Thyroid gland (tissue), 4 donors: ENCODE measurements at regions not wholly inside any gene's neighbourhood (a gene's known extent, or its start where the extent isn't known, plus 50 kb on each side); places are given as distances from the start of the nearest gene placed in this dataset.
A peak's percentile ranks its signal among the peaks of the same experiment; 100 is the strongest.

Source experiments
- DNase-seq, 2 donors: peaks; one replicate each; pipeline ENCODE4 v3.0.0-alpha.2; 2019
- H3K27ac ChIP-seq, 3 donors: fragments of 200-600 bp; sonication (generic); 1 replicate in 2 of 3; 2 replicates in 1 of 3; pipeline ENCODE4 v1.5.1; 2016 to 2019; ENCODE audit warnings: mild to moderate bottlenecking in 1 of 3, moderate library complexity in 1 of 3
- H3K27me3 ChIP-seq: fragments of 200-600 bp; sonication (generic); one replicate; pipeline ENCODE4 v1.5.1; 2019
- H3K36me3 ChIP-seq, 2 donors: fragments of 200-600 bp; sonication (generic); one replicate each; pipeline ENCODE4 v1.5.1; 2016 to 2019
- H3K4me1 ChIP-seq, 2 donors: fragments of 200-600 bp; sonication (generic); one replicate each; pipeline ENCODE4 v1.5.1; 2017 to 2019
- H3K4me3 ChIP-seq, 3 donors: fragments of 200-600 bp; sonication (generic); replicated peaks in 1 of 3; 1 replicate in 2 of 3; 2 replicates in 1 of 3; pipeline ENCODE4 v1.5.1; 2016; ENCODE audit warnings: mild to moderate bottlenecking in 1 of 3
- H3K9me3 ChIP-seq: fragments of 200-600 bp; sonication (generic); one replicate; pipeline ENCODE4 v1.5.1; 2017
- POLR2A ChIP-seq, 2 donors: fragments of 450-650 bp; IDR thresholded peaks; one replicate each; pipeline ENCODE4 v1.6.1; 2017; ENCODE audit warnings: antibody characterized with exemption in 2 of 2, mild to moderate bottlenecking in 2 of 2, moderate library complexity in 1 of 2
- WGBS, 2 donors: methylation state at CpG; one replicate each; pipeline ENCODE4 v1.1.5; 2017; 5-methylcytosine and 5-hydroxymethylcytosine counted together
- intact Hi-C: fragments of 100-400 bp; cut with DNase I; formaldehyde crosslinking; loops from one replicate; pipeline ENCODE4 v1.15.1; 2023
- TF ChIP-seq, protein P1 (sequence below), 6 experiments: fragments of 200-600 bp in 3 of 6; fragments of 450-650 bp in 3 of 6; sonication (generic) in 3 of 6; IDR thresholded peaks; one replicate each; pipeline ENCODE4 v1.5.1; 2016 to 2019; ENCODE audit warnings: antibody characterized with exemption in 6 of 6, mild to moderate bottlenecking in 2 of 6, inconsistent platforms in 1 of 6, moderate library complexity in 1 of 6

GRCh38 chr4:24683116-24683515, 98.8 kb upstream of the DHX15 start:
- Histone ChIP-seq H3K27ac (no peak overlapping the region), H3K4me3 (no peak overlapping the region), H3K9me3 (no peaks in the 10 kb centered on the region), H3K36me3 (no peaks in the 10 kb centered on the region), H3K4me1 (no peaks in the 10 kb centered on the region), H3K27me3 (no peaks in the 10 kb centered on the region)
- intact Hi-C loops = no loop called here
- no peak for DNase-seq
- no peak for TF ChIP-seq POLR2A (IDR thresholded peaks at IDR 0.05)
- TF ChIP-seq, protein P1, sequence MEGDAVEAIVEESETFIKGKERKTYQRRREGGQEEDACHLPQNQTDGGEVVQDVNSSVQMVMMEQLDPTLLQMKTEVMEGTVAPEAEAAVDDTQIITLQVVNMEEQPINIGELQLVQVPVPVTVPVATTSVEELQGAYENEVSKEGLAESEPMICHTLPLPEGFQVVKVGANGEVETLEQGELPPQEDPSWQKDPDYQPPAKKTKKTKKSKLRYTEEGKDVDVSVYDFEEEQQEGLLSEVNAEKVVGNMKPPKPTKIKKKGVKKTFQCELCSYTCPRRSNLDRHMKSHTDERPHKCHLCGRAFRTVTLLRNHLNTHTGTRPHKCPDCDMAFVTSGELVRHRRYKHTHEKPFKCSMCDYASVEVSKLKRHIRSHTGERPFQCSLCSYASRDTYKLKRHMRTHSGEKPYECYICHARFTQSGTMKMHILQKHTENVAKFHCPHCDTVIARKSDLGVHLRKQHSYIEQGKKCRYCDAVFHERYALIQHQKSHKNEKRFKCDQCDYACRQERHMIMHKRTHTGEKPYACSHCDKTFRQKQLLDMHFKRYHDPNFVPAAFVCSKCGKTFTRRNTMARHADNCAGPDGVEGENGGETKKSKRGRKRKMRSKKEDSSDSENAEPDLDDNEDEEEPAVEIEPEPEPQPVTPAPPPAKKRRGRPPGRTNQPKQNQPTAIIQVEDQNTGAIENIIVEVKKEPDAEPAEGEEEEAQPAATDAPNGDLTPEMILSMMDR (IDR thresholded peaks at IDR 0.05) = no peak
- 70 to 71% methylated on average over 7 of the region's 7 CpGs for WGBS, 2 donors

- no peak overlapping the region for H3K27ac ChIP-seq
- no peaks in the 10 kb centered on the region for H3K4me1 ChIP-seq
- peak; percentile 13 to 31 for DNase-seq
- H3K9me3 ChIP-seq = no peaks in the 10 kb centered on the region
- no peaks in the 10 kb centered on the region for H3K27me3 ChIP-seq
- H3K4me3 ChIP-seq = no peak overlapping the region
- H3K36me3 ChIP-seq = no peaks in the 10 kb centered on the region
- intact Hi-C loops = no loop called here
- WGBS, 2 donors = 51 to 58% methylated on average over 13 of the region's 13 CpGs
- TF ChIP-seq, protein P1 (IDR thresholded peaks at IDR 0.05) = peak in 3 of 6 experiments; percentile 22 to 51 (median 48)
- no peak for TF ChIP-seq POLR2A (IDR thresholded peaks at IDR 0.05)
Measured at GRCh38 chr4:24686866-24687692, 102.7 kb upstream of the DHX15 start.

- no peak for DNase-seq
- H3K27me3 ChIP-seq = no peaks in the 10 kb centered on the region
- WGBS, 2 donors = 78 to 80% methylated on average over 3 of the region's 3 CpGs
- no peak overlapping the region for H3K27ac ChIP-seq
- TF ChIP-seq, protein P1 (IDR thresholded peaks at IDR 0.05) = no peak
- no peak for TF ChIP-seq POLR2A (IDR thresholded peaks at IDR 0.05)
- H3K4me3 ChIP-seq = no peak overlapping the region
- no peaks in the 10 kb centered on the region for H3K36me3 ChIP-seq
- H3K4me1 ChIP-seq = no peaks in the 10 kb centered on the region
- intact Hi-C loops = no loop called here
- H3K9me3 ChIP-seq = no peaks in the 10 kb centered on the region
Measured at GRCh38 chr4:24688453-24688852, 104.1 kb upstream of the DHX15 start.

- 56 to 70% methylated on average over 1 of the region's 1 CpG for WGBS, 2 donors
- Histone ChIP-seq H3K4me1 (no peaks in the 10 kb centered on the region), H3K27ac (no peak overlapping the region), H3K27me3 (no peaks in the 10 kb centered on the region), H3K4me3 (no peak overlapping the region), H3K9me3 (no peaks in the 10 kb centered on the region), H3K36me3 (no peaks in the 10 kb centered on the region)
- TF ChIP-seq, protein P1 (IDR thresholded peaks at IDR 0.05) = no peak
- no peak for TF ChIP-seq POLR2A (IDR thresholded peaks at IDR 0.05)
- intact Hi-C loops = no loop called here
- DNase-seq = no peak
Measured at GRCh38 chr4:24689212-24689611, 104.9 kb upstream of the DHX15 start.

GRCh38 chr4:24690436-24690835, 104.9 kb upstream of the SOD3 start:
- H3K9me3 ChIP-seq = no peaks in the 10 kb centered on the region
- WGBS, 2 donors = 77 to 79% methylated on average over 2 of the region's 2 CpGs

More at GRCh38 chr4:24690436-24690835, 104.9 kb upstream of the SOD3 start:
- Histone ChIP-seq H3K27ac (no peak overlapping the region), H3K27me3 (no peaks in the 10 kb centered on the region), H3K4me3 (no peak overlapping the region), H3K36me3 (no peaks in the 10 kb centered on the region), H3K4me1 (no peaks in the 10 kb centered on the region)
- no peak for TF ChIP-seq POLR2A (IDR thresholded peaks at IDR 0.05)
- TF ChIP-seq, protein P1 (IDR thresholded peaks at IDR 0.05) = no peak
- no peak for DNase-seq
- intact Hi-C loops = no loop called here
